MM.1S (cell line): ENCODE measurements at regions not wholly inside any gene's neighbourhood (a gene's known extent, or its start where the extent isn't known, plus 50 kb on each side); places are given as distances from the start of the nearest gene placed in this dataset.

ENCODE experiments used
- DNase-seq: peaks from one replicate; pipeline ENCODE4 v3.0.0-alpha.2; 2015
- H2AFZ ChIP-seq: fragments of 300-600 bp; sonication (generic); 2 replicates; pipeline ENCODE4 v1.6.0; 2016; ENCODE audit warnings: antibody characterized with exemption, low read length
- H3F3A ChIP-seq: fragments of 300-600 bp; sonication (generic); 2 replicates; pipeline ENCODE4 v1.6.1; 2016; ENCODE audit warnings: mild to moderate bottlenecking, antibody characterized with exemption, low read length, moderate library complexity, mixed read lengths; ENCODE audit not compliant: insufficient read depth
- H3K27ac ChIP-seq: fragments of 300-600 bp; sonication (generic); 2 replicates; pipeline ENCODE4 v1.5.1; 2016; ENCODE audit warnings: mild to moderate bottlenecking, low read length
- H3K27me3 ChIP-seq: fragments of 300-600 bp; sonication (generic); replicated peaks from 2 replicates; pipeline ENCODE4 v1.6.0; 2016; ENCODE audit warnings: low read length; ENCODE audit not compliant: insufficient read depth
- H3K36me3 ChIP-seq: fragments of 300-600 bp; sonication (generic); replicated peaks from 2 replicates; pipeline ENCODE4 v1.6.1; 2016; ENCODE audit warnings: mild to moderate bottlenecking, low read length, mixed read lengths; ENCODE audit not compliant: insufficient read depth
- H3K4me1 ChIP-seq: fragments of 300-600 bp; sonication (generic); 2 replicates; pipeline ENCODE4 v1.6.1; 2016; ENCODE audit warnings: low read length, mixed read lengths
- H3K4me2 ChIP-seq: fragments of 300-600 bp; sonication (generic); 2 replicates; pipeline ENCODE4 v1.6.0; 2016; ENCODE audit warnings: low read depth, low read length
- H3K4me3 ChIP-seq: fragments of 300-600 bp; sonication (generic); 2 replicates; pipeline ENCODE4 v1.5.1; 2016; ENCODE audit warnings: low read length, mixed read lengths
- H3K79me2 ChIP-seq: fragments of 300-600 bp; sonication (generic); 2 replicates; pipeline ENCODE4 v1.6.1; 2016; ENCODE audit warnings: mixed run types, low read length, mixed read lengths
- H3K9ac ChIP-seq: fragments of 300-600 bp; sonication (generic); 2 replicates; pipeline ENCODE4 v1.6.1; 2016; ENCODE audit warnings: low read length, mixed read lengths
- H3K9me2 ChIP-seq: fragments of 300-600 bp; sonication (generic); replicated peaks from 2 replicates; pipeline ENCODE4 v1.6.1; 2016; ENCODE audit warnings: mild to moderate bottlenecking, low read length, mixed read lengths; ENCODE audit not compliant: insufficient read depth
- H3K9me3 ChIP-seq: fragments of 300-600 bp; sonication (generic); replicated peaks from 2 replicates; pipeline ENCODE4 v1.6.1; 2016; ENCODE audit warnings: mild to moderate bottlenecking, low read length, mixed read lengths; ENCODE audit not compliant: insufficient read depth
- H4K20me1 ChIP-seq: fragments of 300-600 bp; sonication (generic); 2 replicates; pipeline ENCODE4 v1.6.1; 2016; ENCODE audit warnings: mild to moderate bottlenecking, low read length, moderate library complexity, mixed read lengths; ENCODE audit not compliant: insufficient read depth
- CTCF ChIP-seq: fragments of 300-600 bp; sonication (generic); IDR thresholded peaks from 2 replicates; pipeline ENCODE4 v1.5.1; 2016; ENCODE audit warnings: antibody characterized with exemption, low read length, mixed read lengths
- EZH2 ChIP-seq: fragments of 300-600 bp; sonication (generic); optimal IDR thresholded peaks from 2 replicates; pipeline ENCODE3; 2017; ENCODE audit warnings: low read depth, mild to moderate bottlenecking, antibody characterized with exemption, low read length, mixed read lengths
- EZH2phosphoT487 ChIP-seq: fragments of 300-600 bp; sonication (generic); IDR thresholded peaks from 2 replicates; pipeline ENCODE4 v1.6.1; 2018; ENCODE audit warnings: antibody characterized with exemption, low read length

- no peak for DNase-seq
- Histone ChIP-seq H3K27ac (no peak overlapping the region), H3K79me2 (no peaks in the 10 kb centered on the region), H3K9me3 (no peaks in the 10 kb centered on the region), H3K27me3 (peaks cover 46% of the 10 kb centered on the region), H3K9ac (no peak overlapping the region), H3K4me3 (no peak overlapping the region), H3F3A (peaks cover 15% of the 10 kb centered on the region), H2AFZ (no peak overlapping the region), H3K4me1 (peaks cover 24% of the 10 kb centered on the region), H4K20me1 (no peaks in the 10 kb centered on the region), H3K36me3 (no peaks in the 10 kb centered on the region), H3K9me2 (no peaks in the 10 kb centered on the region), H3K4me2 (no peak overlapping the region)
- TF ChIP-seq CTCF (no peak), EZH2 (no peak), EZH2phosphoT487 (no peak)
Observed at GRCh38 chr3:18744472-18744871, 319.3 kb upstream of the SATB1 start.

GRCh38 chr3:18743761-18744160, 318.6 kb upstream of the SATB1 start:
- Histone ChIP-seq H3F3A (peaks cover 15% of the 10 kb centered on the region), H3K9ac (no peak overlapping the region), H3K27me3 (peaks cover 53% of the 10 kb centered on the region), H3K4me3 (no peak overlapping the region), H3K4me1 (peaks cover 25% of the 10 kb centered on the region), H3K27ac (no peak overlapping the region), H3K9me3 (no peaks in the 10 kb centered on the region), H3K36me3 (no peaks in the 10 kb centered on the region), H4K20me1 (no peaks in the 10 kb centered on the region), H3K9me2 (no peaks in the 10 kb centered on the region), H2AFZ (no peak overlapping the region), H3K4me2 (no peak overlapping the region), H3K79me2 (no peaks in the 10 kb centered on the region)
- no peak for TF ChIP-seq CTCF
- TF ChIP-seq EZH2 = no peak
- no peak for TF ChIP-seq EZH2phosphoT487
- DNase-seq = no peak

GRCh38 chr3:18740631-18741583, 315.8 kb upstream of the SATB1 start:
- peaks cover 15% of the 10 kb centered on the region for H3F3A ChIP-seq
- H4K20me1 ChIP-seq = no peaks in the 10 kb centered on the region
- peak overlapping the region; percentile 20; the same call in 1 of the 2 replicates for H3K9ac ChIP-seq
- TF ChIP-seq EZH2phosphoT487 (0 out of 2 replicates have a peak, but pooled peaks have one; percentile 59), EZH2 (no peak)
- peaks cover 21% of the 10 kb centered on the region for H3K4me1 ChIP-seq
- peak overlapping the region; percentile 71; the same call in 1 of the 2 replicates for H3K27ac ChIP-seq
- no peaks in the 10 kb centered on the region for H3K36me3 ChIP-seq
- no peak overlapping the region for H2AFZ ChIP-seq
- no peaks in the 10 kb centered on the region for H3K9me2 ChIP-seq
- no peaks in the 10 kb centered on the region for H3K9me3 ChIP-seq
- peak overlapping the region; percentile 84 for H3K4me2 ChIP-seq
- peak overlapping the region; percentile 53 for H3K4me3 ChIP-seq
- peaks cover 62% of the 10 kb centered on the region for H3K27me3 ChIP-seq
- peak; percentile 90 for DNase-seq
- no peaks in the 10 kb centered on the region for H3K79me2 ChIP-seq

- no peak overlapping the region for H3K4me3 ChIP-seq
- H3K9me2 ChIP-seq = no peaks in the 10 kb centered on the region
- no peak overlapping the region for H3K27ac ChIP-seq
- no peaks in the 10 kb centered on the region for H3K36me3 ChIP-seq
- H4K20me1 ChIP-seq = no peaks in the 10 kb centered on the region
- no peaks in the 10 kb centered on the region for H3K79me2 ChIP-seq
- no peak for DNase-seq
- no peak overlapping the region for H3K4me2 ChIP-seq
- TF ChIP-seq CTCF = no peak
- TF ChIP-seq EZH2 = no peak
- no peak for TF ChIP-seq EZH2phosphoT487
- no peak overlapping the region for H2AFZ ChIP-seq
- H3F3A ChIP-seq = peaks cover 15% of the 10 kb centered on the region
- H3K27me3 ChIP-seq = peaks cover 53% of the 10 kb centered on the region
- H3K9me3 ChIP-seq = no peaks in the 10 kb centered on the region
- H3K4me1 ChIP-seq = peaks cover 21% of the 10 kb centered on the region
- no peak overlapping the region for H3K9ac ChIP-seq
Observed at GRCh38 chr3:18739099-18739433, 313.9 kb upstream of the SATB1 start.
